B cell (primary cell): ENCODE measurements at regions not wholly inside any gene's neighbourhood (a gene's known extent, or its start where the extent isn't known, plus 50 kb on each side); places are given as distances from the start of the nearest gene placed in this dataset.
"Not testable (repeated sequence)": the region's sequence is repeated elsewhere in the genome, so short reads cannot be mapped to it uniquely, and the experiment has no call there.

Experiments used
- ATAC-seq: fragments of 200-7000 bp; cut with Tn5 transposase; one replicate; pipeline ENCODE4 v1.10.0; 2021; ENCODE audit warnings: low read depth, mild to moderate bottlenecking, moderate number of reproducible peaks, moderate library complexity
- CTCF ChIA-PET: fragments of 350-600 bp; sonication (Branson Sonifier 250); formaldehyde crosslinking; loops from one replicate; lab custom pipeline; 2021; ENCODE audit warnings: antibody characterized with exemption, inconsistent platforms; lab: Charles Lee
- POLR2A ChIA-PET: fragments of 350-600 bp; sonication (Branson Sonifier 250); formaldehyde crosslinking; loops from one replicate; lab custom pipeline; 2021; ENCODE audit warnings: antibody characterized with exemption; lab: Charles Lee
- DNase-seq: peaks from one replicate; pipeline ENCODE4 v3.0.0; 2013
- H2AFZ ChIP-seq: 2 replicates; pipeline ENCODE4 v1.6.1; 2012; ENCODE audit warnings: mild to moderate bottlenecking, low read depth, low read length; ENCODE audit not compliant: insufficient read depth, poor library complexity, severe bottlenecking
- H3K27ac ChIP-seq, 2 donors: 1 replicate in 1 of 2; 2 replicates in 1 of 2; pipeline ENCODE4 v1.5.1; 2012 to 2013; ENCODE audit warnings: low read length in 2 of 2, mild to moderate bottlenecking in 2 of 2, moderate library complexity in 1 of 2
- H3K27me3 ChIP-seq, 4 experiments: fragments of 200-600 bp in 1 of 4; sonication (generic) in 1 of 4; replicated peaks in 1 of 4; 1 replicate in 2 of 4; 2 replicates in 2 of 4; pipeline versions ENCODE4 v1.6.1 to v1.7.0; 2013 to 2016; ENCODE audit warnings: low read length in 3 of 4, mild to moderate bottlenecking in 2 of 4, mixed read lengths in 1 of 4, moderate library complexity in 1 of 4; ENCODE audit not compliant: insufficient read depth in 4 of 4, control insufficient read depth in 3 of 4; ENCODE audit errors: control extremely low read depth in 1 of 4
- H3K36me3 ChIP-seq, 2 experiments: replicated peaks in 1 of 2; 1 replicate in 1 of 2; 2 replicates in 1 of 2; pipeline versions ENCODE4 v1.6.1 to v1.7.1; 2013; ENCODE audit warnings: low read length in 1 of 2; ENCODE audit not compliant: insufficient read depth in 2 of 2, control insufficient read depth in 1 of 2; ENCODE audit errors: control extremely low read depth in 1 of 2, extremely low read depth in 1 of 2
- H3K4me1 ChIP-seq, 2 donors: fragments of 200-600 bp in 1 of 2; sonication (generic) in 1 of 2; 1 replicate in 1 of 2; 2 replicates in 1 of 2; pipeline versions ENCODE4 v1.5.1 to v1.6.1; 2013 to 2017; ENCODE audit warnings: low read length in 2 of 2; ENCODE audit not compliant: control insufficient read depth in 2 of 2, insufficient read depth in 2 of 2
- H3K4me2 ChIP-seq: replicated peaks from 2 replicates; pipeline ENCODE3; 2012; ENCODE audit warnings: mild to moderate bottlenecking, low read depth, low read length; ENCODE audit not compliant: poor library complexity, severe bottlenecking
- H3K4me3 ChIP-seq, 5 experiments: fragments of 200-600 bp in 1 of 5; sonication (generic) in 1 of 5; 1 replicate in 3 of 5; 2 replicates in 2 of 5; pipeline versions ENCODE4 v1.5.1 to v1.7.0; 2011 to 2016; ENCODE audit warnings: low read length in 4 of 5, mild to moderate bottlenecking in 4 of 5, low read depth in 2 of 5, control low read depth in 1 of 5, moderate library complexity in 1 of 5; ENCODE audit not compliant: insufficient read depth in 1 of 5; ENCODE audit errors: control extremely low read depth in 1 of 5, extremely low read depth in 1 of 5
- H3K79me2 ChIP-seq: fragments of 200-600 bp; sonication (generic); one replicate; pipeline ENCODE4 v1.6.0; 2016; ENCODE audit warnings: low read length; ENCODE audit not compliant: control insufficient read depth, insufficient read depth
- H3K9ac ChIP-seq: fragments of 200-600 bp; sonication (generic); 2 replicates; pipeline ENCODE4 v1.6.1; 2017; ENCODE audit warnings: mild to moderate bottlenecking, low read length, moderate library complexity
- H3K9me3 ChIP-seq, 3 donors: one replicate each; pipeline versions ENCODE4 v1.6.1 to v1.7.1; 2013; ENCODE audit warnings: low read length in 2 of 3; ENCODE audit not compliant: control insufficient read depth in 2 of 3, insufficient read depth in 1 of 3; ENCODE audit errors: control extremely low read depth in 1 of 3
- H4K20me1 ChIP-seq: 2 replicates; pipeline ENCODE4 v1.6.0; 2012; ENCODE audit warnings: mild to moderate bottlenecking, low read length; ENCODE audit not compliant: insufficient read depth, control insufficient read depth, poor library complexity, severe bottlenecking
- H3K27ac Mint-ChIP-seq: one replicate; pipeline ENCODE4 v1.8.0; 2021; ENCODE audit warnings: mixed read lengths
- H3K27me3 Mint-ChIP-seq: one replicate; pipeline ENCODE4 v1.8.0; 2021; ENCODE audit warnings: mixed read lengths
- H3K4me1 Mint-ChIP-seq: one replicate; pipeline ENCODE4 v1.8.0; 2021; ENCODE audit warnings: mixed read lengths
- H3K4me3 Mint-ChIP-seq: one replicate; pipeline ENCODE4 v1.8.0; 2021; ENCODE audit warnings: mixed read lengths
- H3K9me3 Mint-ChIP-seq: one replicate; pipeline ENCODE4 v1.8.0; 2022; ENCODE audit warnings: mixed read lengths; ENCODE audit not compliant: insufficient read depth
- whole genome bisulfite sequencing: methylation state at CpG from one replicate; pipeline ENCODE4 v1.1.5; 2013; ENCODE audit warnings: missing lambda C conversion rate; ENCODE audit not compliant: insufficient coverage; 5-methylcytosine and 5-hydroxymethylcytosine counted together
- intact Hi-C: fragments of 100-400 bp; cut with micrococcal nuclease; formaldehyde crosslinking; loops from one replicate; pipeline ENCODE4 v1.10.0; 2022

DNA sequence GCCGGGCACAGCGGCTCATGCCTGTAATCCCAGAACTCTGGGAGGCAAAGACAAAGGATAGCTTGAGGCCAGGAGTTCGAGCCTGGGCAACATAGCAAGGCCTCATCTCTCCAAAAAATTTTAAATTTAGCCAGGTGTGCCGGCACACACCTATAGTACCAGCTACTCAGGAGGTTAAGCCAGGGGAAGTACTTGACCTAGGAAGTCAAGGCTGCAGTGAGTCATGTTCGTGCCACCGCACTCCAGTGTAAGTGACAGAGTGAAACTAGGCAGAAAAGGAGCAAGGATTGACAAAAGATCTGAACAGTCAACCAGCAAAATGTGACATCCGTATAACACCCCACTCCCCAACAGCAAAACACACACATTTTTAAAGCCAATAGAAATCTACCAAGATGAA, 545.3 kb downstream of the FOXD4L6 start:
- H3K9ac ChIP-seq, H3K4me3 ChIP-seq, H3K4me2 ChIP-seq, POLR2A ChIA-PET, H3K9me3 ChIP-seq, H3K27me3 ChIP-seq, ATAC-seq, H4K20me1 ChIP-seq, H3K27me3 Mint-ChIP-seq, H3K27ac ChIP-seq, DNase-seq, H3K36me3 ChIP-seq, H3K79me2 ChIP-seq, intact Hi-C loops, H3K9me3 Mint-ChIP-seq, CTCF ChIA-PET, H3K4me1 Mint-ChIP-seq, H3K4me1 ChIP-seq, H2AFZ ChIP-seq: not testable (repeated sequence)
- WGBS = no CpG with 5 or more reads among the region's 7 CpGs
- peak overlapping the region; percentile 72 for H3K4me3 Mint-ChIP-seq
- peak overlapping the region; percentile 59 for H3K27ac Mint-ChIP-seq

DNA sequence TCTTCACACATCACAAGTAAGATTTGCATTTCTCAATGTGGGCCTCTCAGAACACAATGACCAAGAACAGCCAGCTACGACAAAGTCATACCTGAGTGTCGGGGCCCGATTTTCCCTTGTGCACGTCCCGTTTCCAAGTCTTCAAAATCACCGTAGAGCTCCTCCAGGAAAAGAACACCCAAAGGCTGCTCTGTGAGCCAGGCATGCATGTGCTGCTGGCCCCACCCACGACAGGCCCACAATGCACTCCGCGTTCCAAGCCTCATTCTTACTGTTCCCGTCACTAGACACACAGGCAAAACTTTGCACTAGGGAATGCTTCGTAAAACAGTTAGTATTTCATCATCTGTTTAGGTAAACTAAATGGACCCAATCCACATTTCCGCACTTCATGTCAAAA, 549.6 kb downstream of the FOXD4L6 start:
- H3K4me2 ChIP-seq, H3K36me3 ChIP-seq, H2AFZ ChIP-seq, POLR2A ChIA-PET, H3K79me2 ChIP-seq, H3K4me3 ChIP-seq, ATAC-seq, H3K27ac Mint-ChIP-seq, H4K20me1 ChIP-seq, H3K9ac ChIP-seq, H3K9me3 ChIP-seq, H3K4me1 ChIP-seq, intact Hi-C loops, DNase-seq, CTCF ChIA-PET, H3K4me1 Mint-ChIP-seq, H3K27me3 Mint-ChIP-seq, H3K9me3 Mint-ChIP-seq, H3K27ac ChIP-seq, H3K27me3 ChIP-seq, H3K4me3 Mint-ChIP-seq: not testable (repeated sequence)
- 94% methylated on average over 7 of the region's 12 CpGs for WGBS
